ENCODE measurements at regions not wholly inside any gene's neighbourhood (a gene's known extent, or its start where the extent isn't known, plus 50 kb on each side); places are given as distances from the start of the nearest gene placed in this dataset.
A peak's percentile ranks its signal among the peaks of the same experiment; 100 is the strongest.
"Not testable (repeated sequence)": the region's sequence is repeated elsewhere in the genome, so short reads cannot be mapped to it uniquely, and the experiment has no call there.

- no peak for DNase-seq (ENCODE audit: low read depth)
These were observed 226.0 kb upstream of the PTGER4 start for GRCh38 chr5:40453689-40454088.

GRCh38 chr5:40452874-40453624 lies 226.7 kb upstream of the PTGER4 start:
- no peak for DNase-seq (ENCODE audit: low read depth)

- peak; percentile 70 for DNase-seq (ENCODE audit: low read depth)
These were observed 232.3 kb upstream of the PTGER4 start for GRCh38 chr5:40447438-40447837.

DNA sequence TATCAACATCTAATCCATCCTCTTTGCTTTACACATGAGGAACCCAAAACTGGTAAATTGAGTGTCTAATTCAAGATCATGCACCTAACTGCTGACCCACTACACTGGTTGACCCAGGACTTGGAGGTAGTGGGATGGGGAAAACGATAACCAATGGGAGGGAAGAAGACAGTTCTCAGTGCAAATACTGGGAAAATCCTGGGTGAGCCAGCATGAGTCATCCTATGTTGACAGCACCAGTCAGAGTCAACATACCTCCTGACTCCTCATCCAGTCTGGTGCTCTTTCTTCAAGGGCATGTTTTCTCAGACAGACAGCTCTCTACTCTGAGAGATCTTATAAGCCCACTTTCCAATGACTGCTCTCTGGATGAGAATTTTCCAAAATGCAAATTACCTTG lies 232.8 kb upstream of the PTGER4 start:
- DNase-seq (ENCODE audit: low read depth) = peak; percentile 93

GRCh38 chr5:40442346-40442745 lies 237.4 kb upstream of the PTGER4 start:
- no peak for DNase-seq (ENCODE audit: low read depth)

DNA sequence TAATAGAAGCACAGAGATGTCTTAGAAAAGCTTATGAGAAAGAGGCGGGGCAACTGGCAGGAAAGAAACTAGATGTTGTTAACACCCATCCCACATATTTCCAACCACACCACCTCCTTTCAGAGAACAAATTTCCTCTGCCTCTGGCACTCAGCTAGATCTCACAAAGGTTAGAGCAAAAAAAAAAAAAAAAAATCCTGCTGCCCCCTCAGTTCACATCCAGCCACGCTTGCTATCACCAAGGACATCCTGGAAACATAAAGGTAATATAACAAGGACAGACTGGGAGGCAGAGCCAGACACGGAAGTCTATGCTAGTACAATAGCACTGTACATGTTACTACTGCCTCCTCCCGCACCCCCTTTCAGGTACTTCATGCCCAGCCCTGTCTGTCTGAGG lies 238.0 kb upstream of the PTGER4 start:
- no peak for DNase-seq (ENCODE audit: low read depth)

DNA sequence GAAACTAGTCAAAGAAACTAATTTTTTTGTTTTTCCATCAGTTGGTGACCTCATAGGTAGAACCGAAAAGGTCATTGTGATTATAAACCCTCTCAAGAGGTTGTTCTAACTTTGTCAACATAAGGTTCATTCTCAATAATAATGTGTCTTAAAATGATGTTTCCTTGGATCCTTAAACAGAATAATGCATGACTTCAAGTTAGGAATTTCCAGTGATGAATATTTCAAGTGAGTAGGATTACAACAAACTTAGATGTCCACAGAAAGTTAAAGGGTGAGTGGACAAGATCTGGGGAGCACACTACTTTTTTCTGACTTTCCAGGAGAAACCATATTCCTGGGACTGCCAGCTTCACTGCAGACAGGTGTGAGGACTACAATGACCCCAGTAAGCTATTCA lies 239.0 kb upstream of the PTGER4 start:
- DNase-seq (ENCODE audit: low read depth) = no peak

- DNase-seq (ENCODE audit: low read depth) = not testable (repeated sequence)
These were observed 240.6 kb upstream of the PTGER4 start for GRCh38 chr5:40439103-40439502.

DNA sequence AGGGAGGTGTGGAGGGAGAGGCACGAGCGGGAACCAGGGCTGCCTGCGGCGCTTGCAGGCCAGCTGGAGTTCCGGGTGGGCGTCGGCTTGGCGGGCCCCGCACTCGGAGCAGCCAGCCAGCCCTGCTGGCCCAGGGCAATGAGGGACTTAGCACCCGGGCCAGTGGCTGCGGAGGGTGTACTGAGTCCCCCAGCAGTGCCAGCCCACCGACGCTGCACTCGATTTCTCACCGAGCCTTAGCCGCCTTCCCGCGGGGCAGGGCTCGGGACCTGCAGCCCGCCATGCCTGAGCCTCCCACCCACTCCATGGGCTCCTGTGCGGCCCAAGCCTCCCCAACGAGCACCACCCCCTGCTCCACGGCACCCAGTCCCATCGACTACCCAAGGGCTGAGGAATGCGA lies 241.1 kb upstream of the PTGER4 start:
- not testable (repeated sequence) for DNase-seq (ENCODE audit: low read depth)

GRCh38 chr5:40437452-40437861 lies 242.3 kb upstream of the PTGER4 start:
- peak; percentile 95 for DNase-seq (ENCODE audit: low read depth)

- DNase-seq (ENCODE audit: low read depth) = no peak
These were observed 243.0 kb upstream of the PTGER4 start for GRCh38 chr5:40436535-40437237.

DNA sequence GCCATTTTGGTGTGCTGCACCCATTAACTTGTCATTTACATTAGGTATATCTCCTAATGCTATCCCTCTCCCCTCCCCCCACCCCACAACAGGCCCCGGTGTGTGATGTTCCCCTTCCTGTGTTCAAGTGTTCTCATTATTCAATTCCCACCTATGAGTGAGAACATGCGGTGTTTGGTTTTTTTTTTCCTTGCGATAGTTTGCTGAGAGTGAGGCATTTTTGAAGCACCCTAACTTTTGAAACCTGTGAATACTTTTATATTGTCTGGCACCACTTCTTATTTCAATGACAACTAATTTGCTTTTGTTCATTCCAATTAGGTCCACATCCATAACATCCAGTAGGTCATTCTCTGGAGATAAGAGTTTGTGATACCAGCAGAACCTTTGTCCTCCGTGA lies 244.0 kb upstream of the PTGER4 start:
- DNase-seq (ENCODE audit: low read depth) = not testable (repeated sequence)

DNA sequence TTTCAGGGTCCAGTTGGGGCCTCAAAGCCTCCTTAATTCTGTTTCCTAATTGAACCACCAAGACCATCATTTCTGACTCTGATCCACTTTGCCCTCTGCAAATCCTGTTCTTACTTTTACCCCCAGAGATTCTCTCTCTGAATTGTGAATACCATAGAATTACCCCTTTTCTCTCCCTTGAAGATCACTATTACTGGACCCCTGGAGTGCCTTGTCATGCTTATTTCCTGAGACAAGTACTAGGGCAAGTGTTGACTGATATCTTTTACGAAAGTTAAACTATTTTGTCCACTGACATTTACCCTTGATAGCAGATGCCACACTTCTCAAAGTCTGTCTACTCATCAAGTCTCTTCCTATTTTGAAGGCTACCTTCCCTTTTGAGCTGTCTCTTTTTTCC lies 246.9 kb upstream of the PTGER4 start:
- DNase-seq (ENCODE audit: low read depth) = no peak

GRCh38 chr5:40431734-40432133 lies 248.0 kb upstream of the PTGER4 start:
- no peak for DNase-seq (ENCODE audit: low read depth)

- DNase-seq (ENCODE audit: low read depth) = no peak
These were observed 249.5 kb upstream of the PTGER4 start for GRCh38 chr5:40430101-40430710.

DNA sequence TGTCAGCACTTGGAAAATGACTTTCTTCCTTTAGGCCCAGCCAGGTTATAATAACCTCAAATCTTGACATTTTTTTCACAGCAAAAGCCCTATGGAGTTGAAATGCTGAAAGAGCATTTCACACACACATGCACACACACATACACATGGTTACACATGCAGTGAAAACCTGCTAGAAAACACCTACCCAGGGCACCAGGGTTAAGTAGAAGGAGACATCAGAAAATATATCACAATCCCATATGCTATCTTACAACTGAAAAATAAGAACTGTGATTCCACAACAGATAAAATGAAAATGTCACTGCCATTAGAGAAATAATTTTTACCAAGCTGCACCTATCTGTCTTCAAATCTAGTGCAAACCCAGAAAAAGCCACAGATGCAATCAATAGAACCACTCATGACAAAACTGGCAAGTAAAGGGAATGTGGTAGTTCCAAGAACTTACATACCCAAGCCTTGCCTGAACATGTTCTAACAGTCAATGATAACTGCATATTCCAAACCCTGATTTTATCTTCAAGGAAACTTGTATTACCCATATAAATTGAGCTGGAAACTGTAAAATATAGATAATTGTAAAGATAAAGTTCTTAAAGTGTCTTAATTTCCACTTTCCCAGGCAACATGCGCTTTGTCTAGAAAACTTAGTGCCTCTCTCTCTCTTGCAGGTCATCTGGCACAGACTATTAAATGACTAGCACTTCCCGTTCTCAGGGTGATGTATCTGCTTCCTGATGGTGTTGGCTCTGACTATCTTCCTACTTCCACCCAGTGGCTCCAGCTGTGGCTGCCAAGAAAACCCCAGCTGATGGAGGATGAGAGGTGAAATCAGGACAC lies 250.2 kb upstream of the PTGER4 start:
- peak; percentile 64 for DNase-seq (ENCODE audit: low read depth)

- DNase-seq (ENCODE audit: low read depth) = no peak
These were observed 250.9 kb upstream of the PTGER4 start for GRCh38 chr5:40428815-40429214.

DNA sequence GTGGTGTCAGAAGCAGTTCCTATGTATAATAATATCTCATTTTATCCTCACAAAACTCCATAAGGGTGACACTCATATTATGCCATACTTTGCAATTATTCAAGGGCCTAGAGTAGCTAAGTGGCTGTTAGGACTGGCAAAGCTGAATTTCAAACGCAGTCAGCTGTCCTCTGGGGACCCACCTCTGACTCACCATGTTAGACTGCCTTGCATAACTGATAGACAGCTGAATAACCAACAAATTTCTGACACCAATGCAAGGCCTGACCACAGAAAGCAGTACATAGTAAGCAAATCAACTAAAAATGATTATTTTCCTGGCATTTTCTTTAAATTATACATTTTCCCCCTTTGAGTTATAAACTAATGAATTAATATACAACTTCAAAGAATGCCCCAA lies 251.6 kb upstream of the PTGER4 start:
- peak; percentile 75 for DNase-seq (ENCODE audit: low read depth)

- DNase-seq (ENCODE audit: low read depth) = not testable (repeated sequence)
These were observed 262.5 kb upstream of the PTGER4 start for GRCh38 chr5:40417046-40417810.

GRCh38 chr5:40416588-40416987 lies 263.1 kb upstream of the PTGER4 start:
- DNase-seq (ENCODE audit: low read depth) = no peak

DNA sequence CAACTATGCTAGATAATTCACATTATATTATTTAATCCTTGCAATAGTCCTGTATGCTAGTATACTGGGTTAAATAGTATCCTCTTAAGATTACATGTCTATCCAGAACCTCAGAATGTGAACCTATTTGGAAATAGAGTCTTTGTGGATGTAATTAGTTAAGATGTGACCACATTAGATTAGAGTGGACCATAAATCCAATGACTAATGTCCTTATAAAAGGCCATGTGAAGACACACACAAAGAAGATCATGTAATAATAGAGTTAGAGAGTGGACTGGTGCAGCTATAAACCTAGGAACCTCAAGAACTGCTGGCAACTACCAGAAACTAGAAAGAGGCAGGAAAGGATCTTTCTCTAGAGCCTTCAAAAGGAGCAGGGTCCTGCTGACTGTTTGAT lies 263.6 kb upstream of the PTGER4 start:
- no peak for DNase-seq (ENCODE audit: low read depth)

DNA sequence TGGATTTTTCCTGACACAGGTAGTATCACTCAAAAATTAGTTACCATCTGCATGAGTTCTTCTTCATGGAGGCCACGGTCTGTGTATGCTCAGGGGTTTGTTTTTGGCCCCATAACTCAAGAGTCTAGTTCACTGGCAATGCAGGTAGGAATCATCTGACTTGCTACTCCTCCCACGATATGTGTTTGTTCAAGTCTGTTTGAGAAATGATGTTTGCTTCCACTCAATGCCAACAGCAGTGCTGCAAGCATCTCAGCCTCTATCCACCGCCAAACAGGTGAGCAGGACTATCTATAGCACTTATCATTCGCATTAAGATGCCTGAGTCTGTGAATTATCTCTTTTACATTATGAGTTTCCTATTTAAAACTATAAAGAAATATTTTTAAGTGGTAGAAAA lies 264.8 kb upstream of the PTGER4 start:
- DNase-seq (ENCODE audit: low read depth) = no peak
